ENCODE measurements at regions not wholly inside any gene's neighbourhood (a gene's known extent, or its start where the extent isn't known, plus 50 kb on each side); places are given as distances from the start of the nearest gene placed in this dataset.

GRCh38 chr19:31553846-31554215 is 204.6 kb upstream of the TSHZ3 start:
- TF ChIP-seq, protein P1, sequence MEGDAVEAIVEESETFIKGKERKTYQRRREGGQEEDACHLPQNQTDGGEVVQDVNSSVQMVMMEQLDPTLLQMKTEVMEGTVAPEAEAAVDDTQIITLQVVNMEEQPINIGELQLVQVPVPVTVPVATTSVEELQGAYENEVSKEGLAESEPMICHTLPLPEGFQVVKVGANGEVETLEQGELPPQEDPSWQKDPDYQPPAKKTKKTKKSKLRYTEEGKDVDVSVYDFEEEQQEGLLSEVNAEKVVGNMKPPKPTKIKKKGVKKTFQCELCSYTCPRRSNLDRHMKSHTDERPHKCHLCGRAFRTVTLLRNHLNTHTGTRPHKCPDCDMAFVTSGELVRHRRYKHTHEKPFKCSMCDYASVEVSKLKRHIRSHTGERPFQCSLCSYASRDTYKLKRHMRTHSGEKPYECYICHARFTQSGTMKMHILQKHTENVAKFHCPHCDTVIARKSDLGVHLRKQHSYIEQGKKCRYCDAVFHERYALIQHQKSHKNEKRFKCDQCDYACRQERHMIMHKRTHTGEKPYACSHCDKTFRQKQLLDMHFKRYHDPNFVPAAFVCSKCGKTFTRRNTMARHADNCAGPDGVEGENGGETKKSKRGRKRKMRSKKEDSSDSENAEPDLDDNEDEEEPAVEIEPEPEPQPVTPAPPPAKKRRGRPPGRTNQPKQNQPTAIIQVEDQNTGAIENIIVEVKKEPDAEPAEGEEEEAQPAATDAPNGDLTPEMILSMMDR (IDR thresholded peaks at IDR 0.05; ENCODE audit: unreplicated experiment), result no peak
- CTCF ChIA-PET, result no interaction called here
- Mint-ChIP-seq H3K27me3 (ENCODE audit: insufficient read depth, unreplicated experiment) (no peaks in the 10 kb centered on the region), H3K27ac (ENCODE audit: low read depth, unreplicated experiment) (no peak overlapping the region), H3K9me3 (ENCODE audit: unreplicated experiment) (peaks cover 55% of the 10 kb centered on the region), H3K4me1 (ENCODE audit: insufficient read depth, unreplicated experiment) (no peaks in the 10 kb centered on the region), H3K36me3 (ENCODE audit: insufficient read depth, unreplicated experiment) (no peaks in the 10 kb centered on the region), H3K4me3 (ENCODE audit: unreplicated experiment) (no peak overlapping the region)
- DNase-seq (ENCODE audit: unreplicated experiment), result no peak
- BruUV-seq (replicated peaks), result no TSS peak
- POLR2A ChIA-PET, result no interaction called here
- intact Hi-C loops (cut with micrococcal nuclease), result no loop called here

DNA sequence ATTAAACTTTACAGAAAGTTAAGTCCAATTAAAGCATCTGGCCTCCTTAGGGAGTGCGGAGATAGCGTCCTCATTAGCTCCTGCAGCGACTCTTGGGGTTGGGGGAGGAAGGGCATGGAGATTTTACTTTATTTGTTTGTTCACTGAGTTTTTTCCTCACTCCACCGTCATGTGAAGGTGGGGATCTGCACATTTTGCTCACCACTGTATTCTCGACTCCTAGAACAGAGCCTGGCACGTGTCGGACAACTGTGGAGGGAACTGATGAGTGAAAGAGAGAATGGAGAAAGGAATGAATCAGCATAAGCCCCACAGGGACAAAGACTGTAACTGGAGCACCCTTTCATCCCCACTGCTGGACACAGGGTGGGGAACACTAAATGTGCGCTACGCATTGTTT is 205.1 kb upstream of the TSHZ3 start:
- TF ChIP-seq, protein P1 (IDR thresholded peaks at IDR 0.05; ENCODE audit: unreplicated experiment), result no peak
- H3K36me3 Mint-ChIP-seq (ENCODE audit: insufficient read depth, unreplicated experiment), result no peaks in the 10 kb centered on the region
- CTCF ChIA-PET, result no interaction called here

GRCh38 chr19:31555634-31556215 is 206.5 kb upstream of the TSHZ3 start:
- Mint-ChIP-seq H3K27me3 (ENCODE audit: insufficient read depth, unreplicated experiment) (no peaks in the 10 kb centered on the region), H3K27ac (ENCODE audit: low read depth, unreplicated experiment) (no peak overlapping the region), H3K9me3 (ENCODE audit: unreplicated experiment) (peaks cover 47% of the 10 kb centered on the region), H3K4me1 (ENCODE audit: insufficient read depth, unreplicated experiment) (no peaks in the 10 kb centered on the region), H3K36me3 (ENCODE audit: insufficient read depth, unreplicated experiment) (no peaks in the 10 kb centered on the region), H3K4me3 (ENCODE audit: unreplicated experiment) (no peak overlapping the region)
- intact Hi-C loops (cut with micrococcal nuclease), result no loop called here
- DNase-seq (ENCODE audit: unreplicated experiment), result no peak
- POLR2A ChIA-PET, result no interaction called here
- TF ChIP-seq, protein P1 (IDR thresholded peaks at IDR 0.05; ENCODE audit: unreplicated experiment), result no peak
- CTCF ChIA-PET, result no interaction called here
- no TSS peak for BruUV-seq (replicated peaks)

More for the DNA sequence above, 205.1 kb upstream of the TSHZ3 start:
- BruUV-seq (replicated peaks), result no TSS peak
- POLR2A ChIA-PET, result no interaction called here
- Mint-ChIP-seq H3K9me3 (ENCODE audit: unreplicated experiment) (peaks cover 50% of the 10 kb centered on the region), H3K27ac (ENCODE audit: low read depth, unreplicated experiment) (no peak overlapping the region), H3K4me3 (ENCODE audit: unreplicated experiment) (no peak overlapping the region), H3K4me1 (ENCODE audit: insufficient read depth, unreplicated experiment) (no peaks in the 10 kb centered on the region), H3K27me3 (ENCODE audit: insufficient read depth, unreplicated experiment) (no peaks in the 10 kb centered on the region)
- DNase-seq (ENCODE audit: unreplicated experiment), result no peak
- intact Hi-C loops (cut with micrococcal nuclease), result no loop called here

DNA sequence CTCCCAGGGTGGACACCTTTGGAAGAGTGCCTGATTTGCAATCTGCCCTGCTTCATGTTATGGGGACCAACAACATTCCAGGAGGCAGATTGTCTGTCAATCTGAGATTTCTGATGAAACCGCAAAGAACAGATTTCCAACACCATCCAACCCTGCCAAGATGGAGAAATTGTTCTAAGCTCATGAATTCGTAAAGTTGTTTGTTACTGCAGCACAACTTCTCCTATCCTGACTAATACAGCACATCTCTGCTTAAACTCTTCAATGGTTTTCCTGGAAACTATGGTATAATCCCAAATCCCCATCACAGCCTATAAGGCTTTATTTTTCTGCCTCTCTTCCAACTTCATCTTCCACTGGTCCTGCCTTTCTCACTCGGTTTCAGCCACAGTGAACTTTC is 210.3 kb upstream of the TSHZ3 start:
- CTCF ChIA-PET, result no interaction called here
- POLR2A ChIA-PET, result no interaction called here
- no peak for DNase-seq (ENCODE audit: unreplicated experiment)
- TF ChIP-seq, protein P1 (IDR thresholded peaks at IDR 0.05; ENCODE audit: unreplicated experiment), result no peak
- Mint-ChIP-seq H3K27me3 (ENCODE audit: insufficient read depth, unreplicated experiment) (no peaks in the 10 kb centered on the region), H3K4me3 (ENCODE audit: unreplicated experiment) (no peak overlapping the region), H3K27ac (ENCODE audit: low read depth, unreplicated experiment) (no peak overlapping the region), H3K36me3 (ENCODE audit: insufficient read depth, unreplicated experiment) (no peaks in the 10 kb centered on the region), H3K9me3 (ENCODE audit: unreplicated experiment) (peaks cover 51% of the 10 kb centered on the region), H3K4me1 (ENCODE audit: insufficient read depth, unreplicated experiment) (no peaks in the 10 kb centered on the region)
- intact Hi-C loops (cut with micrococcal nuclease), result no loop called here
- no TSS peak for BruUV-seq (replicated peaks)
